GM12878 (cell line): ENCODE measurements at regions not wholly inside any gene's neighbourhood (a gene's known extent, or its start where the extent isn't known, plus 50 kb on each side); places are given as distances from the start of the nearest gene placed in this dataset.

Experiments used
- EP300 ChIP-seq, 2 experiments: fragments of 150-350 bp in 1 of 2; IDR thresholded peaks; 2 replicates each; pipeline ENCODE4 v1.6.1; 2011 to 2012; ENCODE audit warnings: low read depth in 2 of 2, low read length in 2 of 2, borderline replicate concordance in 1 of 2, improper control_type of control experiment in 1 of 2, inconsistent platforms in 1 of 2; ENCODE audit not compliant: control insufficient read depth in 1 of 2
- NR2C2 ChIP-seq: IDR thresholded peaks from 2 replicates; pipeline ENCODE4 v1.6.1; 2011; ENCODE audit warnings: borderline replicate concordance, low read depth; ENCODE audit not compliant: control insufficient read depth, insufficient read length
- STAT1 ChIP-seq: fragments of 450-650 bp; conservative IDR thresholded peaks from 2 replicates; pipeline ENCODE4 v1.6.1; 2014; ENCODE audit warnings: antibody characterized with exemption, mild to moderate bottlenecking
- STAT3 ChIP-seq: IDR thresholded peaks from 2 replicates; pipeline ENCODE4 v1.6.1; 2011; ENCODE audit warnings: low read depth, low read length, improper control_type of control experiment
- WRNIP1 ChIP-seq: IDR thresholded peaks from 2 replicates; pipeline ENCODE4 v1.6.1; 2011; ENCODE audit warnings: low read depth, low read length, improper control_type of control experiment, borderline replicate concordance
- ZNF274 ChIP-seq: IDR thresholded peaks from one replicate; pipeline ENCODE4 v1.8.0; 2011; ENCODE audit not compliant: insufficient read length, insufficient read depth
- TF ChIP-seq, protein P1 (sequence below): IDR thresholded peaks from 2 replicates; pipeline ENCODE4 v1.6.1; 2011; ENCODE audit warnings: mild to moderate bottlenecking, low read depth, low read length, moderate library complexity; ENCODE audit not compliant: insufficient replicate concordance
- TF ChIP-seq, protein P2 (sequence below): fragments of 450-650 bp; IDR thresholded peaks from 2 replicates; pipeline ENCODE4 v1.6.1; 2018; ENCODE audit warnings: mild to moderate bottlenecking, low read depth, moderate library complexity; ENCODE audit not compliant: partially characterized antibody
- TF ChIP-seq, protein P3 (sequence below): fragments of 450-650 bp; IDR thresholded peaks from 2 replicates; pipeline ENCODE4 v1.6.1; 2017; ENCODE audit warnings: mild to moderate bottlenecking, low read depth, inconsistent platforms; ENCODE audit not compliant: poor library complexity, severe bottlenecking

DNA sequence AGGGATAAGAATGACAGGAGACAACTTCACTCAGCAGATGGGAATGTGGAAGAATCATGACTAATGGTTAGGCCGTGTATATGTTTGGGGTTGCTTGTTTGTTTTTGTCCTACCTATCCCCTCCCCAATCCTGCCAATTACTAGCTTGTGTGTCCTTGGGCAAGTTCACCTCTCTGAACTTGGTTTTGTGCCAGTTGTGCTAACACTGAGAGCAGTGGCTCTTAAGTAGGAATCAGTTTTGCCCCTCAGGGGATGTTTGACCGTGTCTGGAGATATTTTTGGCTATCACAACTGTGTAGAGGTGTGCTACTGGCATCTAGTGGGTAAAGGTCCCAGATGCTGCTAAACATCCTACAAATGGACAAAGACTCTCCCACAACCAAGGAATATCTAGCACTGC, 287.0 kb downstream of the DMRT2 start (continued):
- TF ChIP-seq, protein P1, sequence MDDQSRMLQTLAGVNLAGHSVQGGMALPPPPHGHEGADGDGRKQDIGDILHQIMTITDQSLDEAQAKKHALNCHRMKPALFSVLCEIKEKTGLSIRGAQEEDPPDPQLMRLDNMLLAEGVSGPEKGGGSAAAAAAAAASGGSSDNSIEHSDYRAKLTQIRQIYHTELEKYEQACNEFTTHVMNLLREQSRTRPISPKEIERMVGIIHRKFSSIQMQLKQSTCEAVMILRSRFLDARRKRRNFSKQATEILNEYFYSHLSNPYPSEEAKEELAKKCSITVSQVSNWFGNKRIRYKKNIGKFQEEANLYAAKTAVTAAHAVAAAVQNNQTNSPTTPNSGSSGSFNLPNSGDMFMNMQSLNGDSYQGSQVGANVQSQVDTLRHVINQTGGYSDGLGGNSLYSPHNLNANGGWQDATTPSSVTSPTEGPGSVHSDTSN = no peak
- no peak for TF ChIP-seq STAT1
- TF ChIP-seq, protein P2, sequence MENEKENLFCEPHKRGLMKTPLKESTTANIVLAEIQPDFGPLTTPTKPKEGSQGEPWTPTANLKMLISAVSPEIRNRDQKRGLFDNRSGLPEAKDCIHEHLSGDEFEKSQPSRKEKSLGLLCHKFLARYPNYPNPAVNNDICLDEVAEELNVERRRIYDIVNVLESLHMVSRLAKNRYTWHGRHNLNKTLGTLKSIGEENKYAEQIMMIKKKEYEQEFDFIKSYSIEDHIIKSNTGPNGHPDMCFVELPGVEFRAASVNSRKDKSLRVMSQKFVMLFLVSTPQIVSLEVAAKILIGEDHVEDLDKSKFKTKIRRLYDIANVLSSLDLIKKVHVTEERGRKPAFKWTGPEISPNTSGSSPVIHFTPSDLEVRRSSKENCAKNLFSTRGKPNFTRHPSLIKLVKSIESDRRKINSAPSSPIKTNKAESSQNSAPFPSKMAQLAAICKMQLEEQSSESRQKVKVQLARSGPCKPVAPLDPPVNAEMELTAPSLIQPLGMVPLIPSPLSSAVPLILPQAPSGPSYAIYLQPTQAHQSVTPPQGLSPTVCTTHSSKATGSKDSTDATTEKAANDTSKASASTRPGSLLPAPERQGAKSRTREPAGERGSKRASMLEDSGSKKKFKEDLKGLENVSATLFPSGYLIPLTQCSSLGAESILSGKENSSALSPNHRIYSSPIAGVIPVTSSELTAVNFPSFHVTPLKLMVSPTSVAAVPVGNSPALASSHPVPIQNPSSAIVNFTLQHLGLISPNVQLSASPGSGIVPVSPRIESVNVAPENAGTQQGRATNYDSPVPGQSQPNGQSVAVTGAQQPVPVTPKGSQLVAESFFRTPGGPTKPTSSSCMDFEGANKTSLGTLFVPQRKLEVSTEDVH = no peak
- TF ChIP-seq, protein P3, sequence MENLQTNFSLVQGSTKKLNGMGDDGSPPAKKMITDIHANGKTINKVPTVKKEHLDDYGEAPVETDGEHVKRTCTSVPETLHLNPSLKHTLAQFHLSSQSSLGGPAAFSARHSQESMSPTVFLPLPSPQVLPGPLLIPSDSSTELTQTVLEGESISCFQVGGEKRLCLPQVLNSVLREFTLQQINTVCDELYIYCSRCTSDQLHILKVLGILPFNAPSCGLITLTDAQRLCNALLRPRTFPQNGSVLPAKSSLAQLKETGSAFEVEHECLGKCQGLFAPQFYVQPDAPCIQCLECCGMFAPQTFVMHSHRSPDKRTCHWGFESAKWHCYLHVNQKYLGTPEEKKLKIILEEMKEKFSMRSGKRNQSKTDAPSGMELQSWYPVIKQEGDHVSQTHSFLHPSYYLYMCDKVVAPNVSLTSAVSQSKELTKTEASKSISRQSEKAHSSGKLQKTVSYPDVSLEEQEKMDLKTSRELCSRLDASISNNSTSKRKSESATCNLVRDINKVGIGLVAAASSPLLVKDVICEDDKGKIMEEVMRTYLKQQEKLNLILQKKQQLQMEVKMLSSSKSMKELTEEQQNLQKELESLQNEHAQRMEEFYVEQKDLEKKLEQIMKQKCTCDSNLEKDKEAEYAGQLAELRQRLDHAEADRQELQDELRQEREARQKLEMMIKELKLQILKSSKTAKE = no peak
- TF ChIP-seq ZNF274 = no peak
- no peak for TF ChIP-seq EP300 (IDR thresholded peaks at IDR 0.05; ENCODE audit: borderline replicate concordance in 1 of 2, control insufficient read depth in 1 of 2, low read depth in 2 of 2, low read length in 2 of 2)
- no peak for TF ChIP-seq NR2C2
- no peak for TF ChIP-seq STAT3
- TF ChIP-seq WRNIP1 = no peak
